ENCODE measurements at regions not wholly inside any gene's neighbourhood (a gene's known extent, or its start where the extent isn't known, plus 50 kb on each side); places are given as distances from the start of the nearest gene placed in this dataset.
"Not testable (repeated sequence)": the region's sequence is repeated elsewhere in the genome, so short reads cannot be mapped to it uniquely, and the experiment has no call there.

DNA sequence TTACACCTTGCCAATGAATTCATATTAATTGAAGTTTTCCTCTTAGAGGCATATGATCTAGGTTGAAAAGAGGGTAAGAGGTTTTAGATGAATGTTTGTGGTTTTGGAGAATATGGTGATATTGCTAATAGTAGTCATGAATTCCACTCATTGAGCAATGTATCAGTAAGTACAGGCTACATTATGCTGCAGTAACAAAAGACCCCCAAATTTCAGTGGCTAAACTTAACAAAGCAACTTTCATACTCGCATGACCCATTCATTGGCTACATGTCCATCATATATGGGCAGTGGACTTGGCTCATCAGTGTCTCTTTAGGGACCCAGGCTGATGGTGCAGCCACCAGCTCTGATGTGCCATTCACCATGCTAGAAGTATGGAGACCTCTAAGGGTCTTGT, 196.6 kb upstream of the MYL2 start (continued):
- TF ChIP-seq, protein P1, sequence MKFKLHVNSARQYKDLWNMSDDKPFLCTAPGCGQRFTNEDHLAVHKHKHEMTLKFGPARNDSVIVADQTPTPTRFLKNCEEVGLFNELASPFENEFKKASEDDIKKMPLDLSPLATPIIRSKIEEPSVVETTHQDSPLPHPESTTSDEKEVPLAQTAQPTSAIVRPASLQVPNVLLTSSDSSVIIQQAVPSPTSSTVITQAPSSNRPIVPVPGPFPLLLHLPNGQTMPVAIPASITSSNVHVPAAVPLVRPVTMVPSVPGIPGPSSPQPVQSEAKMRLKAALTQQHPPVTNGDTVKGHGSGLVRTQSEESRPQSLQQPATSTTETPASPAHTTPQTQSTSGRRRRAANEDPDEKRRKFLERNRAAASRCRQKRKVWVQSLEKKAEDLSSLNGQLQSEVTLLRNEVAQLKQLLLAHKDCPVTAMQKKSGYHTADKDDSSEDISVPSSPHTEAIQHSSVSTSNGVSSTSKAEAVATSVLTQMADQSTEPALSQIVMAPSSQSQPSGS (IDR thresholded peaks at IDR 0.05; ENCODE audit: low read length) = no peak
- TF ChIP-seq RFX5 (IDR thresholded peaks at IDR 0.05; ENCODE audit: borderline replicate concordance, low read depth, low read length) = no peak
- TF ChIP-seq KDM4A (IDR thresholded peaks at IDR 0.05; ENCODE audit: low read depth, low read length, severe bottlenecking) = no peak
- TF ChIP-seq, protein P2, sequence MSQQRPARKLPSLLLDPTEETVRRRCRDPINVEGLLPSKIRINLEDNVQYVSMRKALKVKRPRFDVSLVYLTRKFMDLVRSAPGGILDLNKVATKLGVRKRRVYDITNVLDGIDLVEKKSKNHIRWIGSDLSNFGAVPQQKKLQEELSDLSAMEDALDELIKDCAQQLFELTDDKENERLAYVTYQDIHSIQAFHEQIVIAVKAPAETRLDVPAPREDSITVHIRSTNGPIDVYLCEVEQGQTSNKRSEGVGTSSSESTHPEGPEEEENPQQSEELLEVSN (IDR thresholded peaks at IDR 0.05) = no peak
- TF ChIP-seq, protein P3, sequence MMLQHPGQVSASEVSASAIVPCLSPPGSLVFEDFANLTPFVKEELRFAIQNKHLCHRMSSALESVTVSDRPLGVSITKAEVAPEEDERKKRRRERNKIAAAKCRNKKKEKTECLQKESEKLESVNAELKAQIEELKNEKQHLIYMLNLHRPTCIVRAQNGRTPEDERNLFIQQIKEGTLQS (IDR thresholded peaks at IDR 0.05; ENCODE audit: insufficient read depth, low read depth, low read length) = no peak
- no peak for TF ChIP-seq TCF12 (IDR thresholded peaks at IDR 0.05; ENCODE audit: low read depth, low read length)

DNA sequence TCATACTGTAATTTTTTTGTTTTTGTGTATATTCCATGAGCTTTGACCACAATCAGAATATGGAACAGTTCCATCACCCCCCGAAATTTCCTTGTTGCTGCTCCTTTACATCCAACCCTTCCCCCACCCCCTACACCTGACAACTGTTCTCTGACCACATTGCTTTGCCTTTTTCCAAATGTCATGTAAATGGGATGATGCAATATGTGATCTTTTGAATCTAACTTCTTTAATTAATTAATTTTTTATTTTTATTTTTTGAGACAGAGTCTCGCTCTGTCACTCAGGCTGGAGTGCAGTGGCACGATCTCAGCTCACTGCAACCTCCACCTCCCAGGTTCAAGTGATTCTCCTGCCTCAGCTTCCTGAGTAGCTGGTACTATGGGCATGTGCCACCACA, 192.9 kb upstream of the MYL2 start:
- H3K14ac ChIP-seq (ENCODE audit: insufficient read length); H2BK20ac ChIP-seq (ENCODE audit: low read length); H2BK5ac ChIP-seq (ENCODE audit: low read depth, low read length); H3K23ac ChIP-seq (ENCODE audit: insufficient read length); H3K4ac ChIP-seq (replicated peaks; ENCODE audit: insufficient read length, low read depth, low read length); H4K5ac ChIP-seq (ENCODE audit: insufficient read length, low read depth, low read length); H2AFZ ChIP-seq (ENCODE audit: low read length); H3K79me1 ChIP-seq (ENCODE audit: low read depth, low read length); H3K9me3 ChIP-seq (ENCODE audit: insufficient read depth in 2 of 2, low read depth in 1 of 2, low read length in 1 of 2); H3K79me2 ChIP-seq (ENCODE audit: control insufficient read depth in 1 of 2, insufficient read depth in 2 of 2, low read length in 2 of 2); H4K91ac ChIP-seq (replicated peaks; ENCODE audit: insufficient read length, low read length); FAIRE-seq; H3K18ac ChIP-seq (ENCODE audit: extremely low read depth, low read length); POLR2A ChIA-PET (ENCODE audit: partially characterized antibody); H4K8ac ChIP-seq (ENCODE audit: extremely low read depth, insufficient read depth, low read length); H3K4me3 ChIP-seq (ENCODE audit: extremely low read depth in 1 of 4, insufficient read depth in 2 of 4, low read depth in 3 of 4, low read length in 4 of 4); H3K4me1 ChIP-seq (replicated peaks in 1 of 4; ENCODE audit: control insufficient read depth in 3 of 4, insufficient read depth in 4 of 4, low read length in 3 of 4); H4K20me1 ChIP-seq (replicated peaks in 1 of 2; ENCODE audit: control insufficient read depth in 1 of 2, insufficient read depth in 2 of 2, low read length in 2 of 2); H2BK12ac ChIP-seq (ENCODE audit: low read depth, low read length); H3K9ac ChIP-seq (replicated peaks in 1 of 4; ENCODE audit: extremely low read depth in 1 of 4, low read depth in 3 of 4, low read length in 3 of 4); H3K36me3 ChIP-seq (ENCODE audit: control insufficient read depth in 2 of 4, insufficient read depth in 4 of 4, low read length in 3 of 4); H3K27me3 ChIP-seq (replicated peaks in 1 of 4; ENCODE audit: control insufficient read depth in 3 of 4, extremely low read depth in 1 of 4, insufficient read depth in 3 of 4, low read length in 3 of 4); H3K23me2 ChIP-seq (ENCODE audit: low read depth, low read length); H2BK120ac ChIP-seq (replicated peaks; ENCODE audit: low read depth, low read length); H3K4me2 ChIP-seq (ENCODE audit: insufficient read depth in 1 of 2, low read depth in 2 of 2, low read length in 2 of 2); DNase-seq (ENCODE audit: low read depth in 1 of 2, low spot score in 2 of 2); H3K27ac ChIP-seq (ENCODE audit: low read depth, low read length); H3K56ac ChIP-seq (replicated peaks; ENCODE audit: insufficient read length, low read depth, low read length); H2BK15ac ChIP-seq (ENCODE audit: low read length); H2AK5ac ChIP-seq (ENCODE audit: low read depth, low read length): not testable (repeated sequence)
- CTCF ChIA-PET (ENCODE audit: partially characterized antibody) = interaction anchor here (1.5 to 2.8 kb wide), 3 partner anchors 9 to 155 kb away, joined by 3 to 7 read pairs (median 3); no protein-coding TSS in a partner anchor
- 92% methylated on average over 3 of the region's 3 CpGs; no CpG with 5 or more reads in 1 of the 2 experiments for WGBS, 2 experiments (ENCODE audit: extremely low coverage in 1 of 2, insufficient coverage in 1 of 2, insufficient read length in 1 of 2, insufficient replicate concordance in 2 of 2, low coverage in 1 of 2, low lambda C conversion rate in 2 of 2, missing lambda C conversion rate in 1 of 2)
